HG03175 (cell line): ENCODE measurements at regions not wholly inside any gene's neighbourhood (a gene's known extent, or its start where the extent isn't known, plus 50 kb on each side); places are given as distances from the start of the nearest gene placed in this dataset.
"Not testable (repeated sequence)": the region's sequence is repeated elsewhere in the genome, so short reads cannot be mapped to it uniquely, and the experiment has no call there.

Source experiments
- ATAC-seq: cut with Tn5 transposase; IDR thresholded peaks from one replicate; pipeline ENCODE4 v1.9.1; 2021; ENCODE audit warnings: mild to moderate bottlenecking, moderate library complexity; ENCODE audit not compliant: unreplicated experiment

GRCh38 chr21:7828260-7828659 is 2693.1 kb upstream of the TPTE start:
- not testable (repeated sequence) for ATAC-seq

DNA sequence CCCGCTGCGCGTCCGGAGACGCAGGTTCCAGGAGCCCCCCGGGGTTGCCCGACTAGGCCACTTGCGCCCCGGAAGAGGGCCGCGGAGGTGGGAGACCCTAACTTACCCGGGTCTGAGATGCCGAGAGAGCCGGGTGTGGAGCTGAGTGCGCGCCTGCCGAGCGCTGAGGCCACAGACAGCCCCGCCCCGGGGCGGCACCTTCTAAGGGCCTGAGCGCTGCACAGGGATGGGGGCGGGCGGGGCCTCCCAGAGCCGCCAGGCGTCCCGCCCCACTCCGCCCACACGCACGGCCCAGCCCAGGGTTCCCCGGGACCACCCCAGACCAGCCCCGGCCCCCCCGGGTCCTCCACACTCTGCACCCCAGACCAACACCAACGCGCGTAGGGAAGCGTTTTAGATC is 2692.0 kb upstream of the TPTE start:
- ATAC-seq, result not testable (repeated sequence)

- ATAC-seq, result not testable (repeated sequence)
Observed at GRCh38 chr21:7837315-7837714, 2684.1 kb upstream of the TPTE start.

GRCh38 chr21:7853426-7853825 is 2668.0 kb upstream of the TPTE start:
- not testable (repeated sequence) for ATAC-seq

DNA sequence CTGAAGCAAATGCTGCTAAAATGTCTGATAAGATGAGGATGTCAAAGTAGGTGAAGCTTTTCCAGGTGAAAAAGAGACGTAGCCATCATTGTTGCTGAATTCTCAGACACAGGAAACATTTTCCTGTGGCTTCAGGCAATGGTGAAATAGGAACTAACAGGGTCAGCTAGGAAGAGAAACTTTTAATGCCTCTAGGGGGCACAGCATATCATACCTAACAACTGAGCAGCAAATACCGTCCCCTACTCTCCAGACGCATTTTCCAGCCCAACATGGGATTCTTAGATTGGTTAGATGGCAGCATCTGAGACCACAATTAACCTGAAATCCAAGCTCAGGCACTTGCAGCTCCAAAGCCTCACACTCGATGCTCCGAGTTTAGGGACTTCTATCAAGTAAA is 2667.5 kb upstream of the TPTE start:
- not testable (repeated sequence) for ATAC-seq
